B cell (primary cell): ENCODE measurements at regions not wholly inside any gene's neighbourhood (a gene's known extent, or its start where the extent isn't known, plus 50 kb on each side); places are given as distances from the start of the nearest gene placed in this dataset.
A peak's percentile ranks its signal among the peaks of the same experiment; 100 is the strongest.
"Not testable (repeated sequence)": the region's sequence is repeated elsewhere in the genome, so short reads cannot be mapped to it uniquely, and the experiment has no call there.

ENCODE experiments used
- ATAC-seq: fragments of 200-7000 bp; cut with Tn5 transposase; one replicate; pipeline ENCODE4 v1.10.0; 2021; ENCODE audit warnings: low read depth, mild to moderate bottlenecking, moderate number of reproducible peaks, moderate library complexity
- CTCF ChIA-PET: fragments of 350-600 bp; sonication (Branson Sonifier 250); formaldehyde crosslinking; loops from one replicate; lab custom pipeline; 2021; ENCODE audit warnings: antibody characterized with exemption, inconsistent platforms; lab: Charles Lee
- POLR2A ChIA-PET: fragments of 350-600 bp; sonication (Branson Sonifier 250); formaldehyde crosslinking; loops from one replicate; lab custom pipeline; 2021; ENCODE audit warnings: antibody characterized with exemption; lab: Charles Lee
- DNase-seq: peaks from one replicate; pipeline ENCODE4 v3.0.0; 2013
- H2AFZ ChIP-seq: 2 replicates; pipeline ENCODE4 v1.6.1; 2012; ENCODE audit warnings: mild to moderate bottlenecking, low read depth, low read length; ENCODE audit not compliant: insufficient read depth, poor library complexity, severe bottlenecking
- H3K27ac ChIP-seq, 2 donors: 1 replicate in 1 of 2; 2 replicates in 1 of 2; pipeline ENCODE4 v1.5.1; 2012 to 2013; ENCODE audit warnings: low read length in 2 of 2, mild to moderate bottlenecking in 2 of 2, moderate library complexity in 1 of 2
- H3K27me3 ChIP-seq, 4 experiments: fragments of 200-600 bp in 1 of 4; sonication (generic) in 1 of 4; replicated peaks in 1 of 4; 1 replicate in 2 of 4; 2 replicates in 2 of 4; pipeline versions ENCODE4 v1.6.1 to v1.7.0; 2013 to 2016; ENCODE audit warnings: low read length in 3 of 4, mild to moderate bottlenecking in 2 of 4, mixed read lengths in 1 of 4, moderate library complexity in 1 of 4; ENCODE audit not compliant: insufficient read depth in 4 of 4, control insufficient read depth in 3 of 4; ENCODE audit errors: control extremely low read depth in 1 of 4
- H3K36me3 ChIP-seq, 2 experiments: replicated peaks in 1 of 2; 1 replicate in 1 of 2; 2 replicates in 1 of 2; pipeline versions ENCODE4 v1.6.1 to v1.7.1; 2013; ENCODE audit warnings: low read length in 1 of 2; ENCODE audit not compliant: insufficient read depth in 2 of 2, control insufficient read depth in 1 of 2; ENCODE audit errors: control extremely low read depth in 1 of 2, extremely low read depth in 1 of 2
- H3K4me1 ChIP-seq, 2 donors: fragments of 200-600 bp in 1 of 2; sonication (generic) in 1 of 2; 1 replicate in 1 of 2; 2 replicates in 1 of 2; pipeline versions ENCODE4 v1.5.1 to v1.6.1; 2013 to 2017; ENCODE audit warnings: low read length in 2 of 2; ENCODE audit not compliant: control insufficient read depth in 2 of 2, insufficient read depth in 2 of 2
- H3K4me2 ChIP-seq: replicated peaks from 2 replicates; pipeline ENCODE3; 2012; ENCODE audit warnings: mild to moderate bottlenecking, low read depth, low read length; ENCODE audit not compliant: poor library complexity, severe bottlenecking
- H3K4me3 ChIP-seq, 5 experiments: fragments of 200-600 bp in 1 of 5; sonication (generic) in 1 of 5; 1 replicate in 3 of 5; 2 replicates in 2 of 5; pipeline versions ENCODE4 v1.5.1 to v1.7.0; 2011 to 2016; ENCODE audit warnings: low read length in 4 of 5, mild to moderate bottlenecking in 4 of 5, low read depth in 2 of 5, control low read depth in 1 of 5, moderate library complexity in 1 of 5; ENCODE audit not compliant: insufficient read depth in 1 of 5; ENCODE audit errors: control extremely low read depth in 1 of 5, extremely low read depth in 1 of 5
- H3K79me2 ChIP-seq: fragments of 200-600 bp; sonication (generic); one replicate; pipeline ENCODE4 v1.6.0; 2016; ENCODE audit warnings: low read length; ENCODE audit not compliant: control insufficient read depth, insufficient read depth
- H3K9ac ChIP-seq: fragments of 200-600 bp; sonication (generic); 2 replicates; pipeline ENCODE4 v1.6.1; 2017; ENCODE audit warnings: mild to moderate bottlenecking, low read length, moderate library complexity
- H3K9me3 ChIP-seq, 3 donors: one replicate each; pipeline versions ENCODE4 v1.6.1 to v1.7.1; 2013; ENCODE audit warnings: low read length in 2 of 3; ENCODE audit not compliant: control insufficient read depth in 2 of 3, insufficient read depth in 1 of 3; ENCODE audit errors: control extremely low read depth in 1 of 3
- H4K20me1 ChIP-seq: 2 replicates; pipeline ENCODE4 v1.6.0; 2012; ENCODE audit warnings: mild to moderate bottlenecking, low read length; ENCODE audit not compliant: insufficient read depth, control insufficient read depth, poor library complexity, severe bottlenecking
- H3K27ac Mint-ChIP-seq: one replicate; pipeline ENCODE4 v1.8.0; 2021; ENCODE audit warnings: mixed read lengths
- H3K27me3 Mint-ChIP-seq: one replicate; pipeline ENCODE4 v1.8.0; 2021; ENCODE audit warnings: mixed read lengths
- H3K4me1 Mint-ChIP-seq: one replicate; pipeline ENCODE4 v1.8.0; 2021; ENCODE audit warnings: mixed read lengths
- H3K4me3 Mint-ChIP-seq: one replicate; pipeline ENCODE4 v1.8.0; 2021; ENCODE audit warnings: mixed read lengths
- H3K9me3 Mint-ChIP-seq: one replicate; pipeline ENCODE4 v1.8.0; 2022; ENCODE audit warnings: mixed read lengths; ENCODE audit not compliant: insufficient read depth
- CTCF ChIP-seq: fragments of 200-600 bp; IDR thresholded peaks from one replicate; pipeline ENCODE4 v1.8.0; 2022; ENCODE audit warnings: antibody characterized with exemption, mild to moderate bottlenecking
- WGBS: methylation state at CpG from one replicate; pipeline ENCODE4 v1.1.5; 2013; ENCODE audit warnings: missing lambda C conversion rate; ENCODE audit not compliant: insufficient coverage; 5-methylcytosine and 5-hydroxymethylcytosine counted together
- intact Hi-C: fragments of 100-400 bp; cut with micrococcal nuclease; formaldehyde crosslinking; loops from one replicate; pipeline ENCODE4 v1.10.0; 2022

- intact Hi-C loops, POLR2A ChIA-PET, H3K9ac ChIP-seq, H3K4me3 Mint-ChIP-seq, H3K27ac ChIP-seq, H3K9me3 ChIP-seq, H3K36me3 ChIP-seq, H3K4me1 ChIP-seq, DNase-seq, H3K27ac Mint-ChIP-seq, H2AFZ ChIP-seq, H3K79me2 ChIP-seq, H3K4me1 Mint-ChIP-seq, H3K4me3 ChIP-seq, CTCF ChIA-PET, H3K9me3 Mint-ChIP-seq, H3K4me2 ChIP-seq, H4K20me1 ChIP-seq, ATAC-seq: not testable (repeated sequence)
- WGBS = 100% methylated on average over 2 of the region's 2 CpGs
- H3K27me3 ChIP-seq = peaks cover 0 to 10% (median 0%) of the 10 kb centered on the region in 4 experiments
- peaks cover 37% of the 10 kb centered on the region for H3K27me3 Mint-ChIP-seq
Observed at GRCh38 chr11:3583476-3583875, 58.3 kb downstream of the ART5 start.

- H3K9me3 Mint-ChIP-seq, H3K9ac ChIP-seq, H3K4me1 ChIP-seq, POLR2A ChIA-PET, H3K4me3 ChIP-seq, H3K27ac Mint-ChIP-seq, CTCF ChIA-PET, H4K20me1 ChIP-seq, H3K4me1 Mint-ChIP-seq, H3K79me2 ChIP-seq, ATAC-seq, H3K27ac ChIP-seq, DNase-seq, H3K4me2 ChIP-seq, H3K36me3 ChIP-seq, H3K9me3 ChIP-seq, intact Hi-C loops: not testable (repeated sequence)
- peak overlapping the region; percentile 69 for H2AFZ ChIP-seq
- TF ChIP-seq CTCF = peak; percentile 30
- 46% methylated on average over 4 of the region's 10 CpGs for WGBS
- Mint-ChIP-seq H3K4me3 (peak overlapping the region; percentile 60), H3K27me3 (peaks cover 37% of the 10 kb centered on the region)
- H3K27me3 ChIP-seq = peaks cover 0 to 10% (median 0%) of the 10 kb centered on the region in 4 experiments
Observed at GRCh38 chr11:3581389-3581725, 60.4 kb downstream of the ART5 start.
